ENCODE measurements at regions not wholly inside any gene's neighbourhood (a gene's known extent, or its start where the extent isn't known, plus 50 kb on each side); places are given as distances from the start of the nearest gene placed in this dataset.

DNA sequence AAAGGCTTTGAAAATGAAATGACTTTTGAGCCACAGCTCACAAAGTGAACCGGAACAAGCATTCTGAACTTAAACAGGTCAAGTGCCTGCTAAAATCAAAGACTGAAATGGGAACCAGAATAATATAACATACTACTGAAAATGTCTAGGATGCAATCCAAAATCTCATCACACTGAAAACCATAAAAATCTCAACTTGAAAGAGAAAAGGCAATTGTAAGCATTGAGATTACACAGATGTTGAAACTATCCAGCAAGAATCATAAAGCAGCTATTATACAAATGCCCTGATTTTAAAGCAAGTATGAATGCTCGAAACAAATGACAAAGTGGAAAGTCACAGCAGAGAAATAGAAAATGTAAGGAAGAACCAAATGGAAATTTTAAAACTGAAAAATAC lies 211.5 kb upstream of the GAS1 start:
- no peak for DNase-seq

DNA sequence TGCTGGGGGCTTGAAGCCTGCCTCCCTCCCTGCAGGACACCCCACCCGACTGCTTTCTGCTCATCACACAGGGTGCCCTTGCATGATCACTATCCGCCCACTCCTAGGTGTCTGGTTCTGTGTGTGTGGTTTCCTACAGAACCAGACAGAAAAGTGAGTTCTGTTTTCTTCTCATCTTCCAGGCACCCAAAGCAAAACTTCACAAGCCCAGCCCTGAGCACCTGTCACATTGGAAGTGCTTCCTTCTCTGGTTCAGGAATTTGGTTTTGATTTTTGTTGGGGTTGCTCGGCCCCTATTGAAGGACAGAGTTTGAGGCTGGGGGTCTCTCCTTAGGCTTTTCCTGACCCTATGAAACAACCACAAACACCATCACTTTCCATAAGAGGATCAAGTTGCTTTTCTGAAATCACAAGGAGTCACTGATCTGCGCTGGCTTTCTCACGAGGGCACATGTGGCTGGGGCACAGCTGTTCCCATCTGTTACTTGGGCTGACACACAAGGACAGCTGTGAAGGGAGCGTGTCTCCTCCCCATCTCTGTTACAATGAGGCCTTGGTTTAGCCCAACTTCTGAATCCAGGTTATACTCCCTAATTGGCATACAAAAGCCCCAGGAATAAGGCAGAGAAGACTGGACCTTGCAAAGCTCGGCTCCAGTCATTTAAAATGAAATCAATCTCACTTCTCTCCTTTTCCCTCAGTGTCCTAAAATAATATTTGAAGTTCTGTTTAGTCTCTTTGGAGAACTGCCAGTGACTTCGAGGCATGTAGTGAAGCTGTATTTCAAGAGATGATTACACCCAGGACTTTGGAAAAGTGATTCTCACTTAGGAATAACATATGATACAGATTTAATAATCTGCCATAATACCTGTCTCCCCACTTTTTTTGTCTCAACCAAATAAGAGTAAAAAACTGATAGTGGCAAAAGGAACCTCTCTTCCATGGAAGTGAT lies 213.1 kb upstream of the GAS1 start:
- DNase-seq = peak; percentile 41

DNA sequence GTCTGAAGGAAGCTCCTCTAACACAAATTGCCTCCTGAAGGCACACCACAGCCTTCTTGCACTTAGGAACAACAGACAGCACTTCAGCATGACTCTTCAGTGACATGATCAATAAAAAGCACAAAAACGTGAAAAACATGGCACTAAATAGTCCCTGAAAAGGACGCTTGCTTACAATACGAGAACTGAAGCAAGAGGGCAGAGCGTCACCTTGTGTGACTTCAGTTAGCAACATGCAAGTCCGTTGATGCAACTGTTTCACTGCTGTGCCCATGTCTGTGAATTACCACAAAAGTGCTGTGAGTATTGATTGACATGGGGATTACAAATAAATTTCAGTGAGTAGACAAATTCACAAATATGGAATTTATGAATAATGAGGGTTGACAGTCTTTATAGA lies 219.9 kb upstream of the GAS1 start:
- no peak for DNase-seq

DNA sequence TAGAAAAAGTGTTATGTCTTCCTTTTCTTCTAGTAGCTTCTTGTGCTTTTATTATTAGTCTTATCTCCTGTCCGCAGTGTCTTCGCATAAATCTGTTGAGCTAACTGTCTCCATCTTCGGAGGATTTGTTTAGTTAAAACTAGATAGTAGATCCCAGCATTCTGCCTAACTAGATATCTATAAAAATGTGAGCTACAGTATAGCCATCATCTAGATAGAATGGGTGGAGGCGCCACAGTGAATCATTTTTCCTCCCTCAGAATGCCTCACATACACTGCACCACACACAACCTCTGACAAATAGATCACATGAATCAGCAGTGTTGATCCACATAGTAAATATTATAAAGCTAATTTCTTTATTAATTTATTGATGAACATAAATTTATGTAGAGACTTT lies 220.3 kb upstream of the GAS1 start:
- DNase-seq = no peak

DNA sequence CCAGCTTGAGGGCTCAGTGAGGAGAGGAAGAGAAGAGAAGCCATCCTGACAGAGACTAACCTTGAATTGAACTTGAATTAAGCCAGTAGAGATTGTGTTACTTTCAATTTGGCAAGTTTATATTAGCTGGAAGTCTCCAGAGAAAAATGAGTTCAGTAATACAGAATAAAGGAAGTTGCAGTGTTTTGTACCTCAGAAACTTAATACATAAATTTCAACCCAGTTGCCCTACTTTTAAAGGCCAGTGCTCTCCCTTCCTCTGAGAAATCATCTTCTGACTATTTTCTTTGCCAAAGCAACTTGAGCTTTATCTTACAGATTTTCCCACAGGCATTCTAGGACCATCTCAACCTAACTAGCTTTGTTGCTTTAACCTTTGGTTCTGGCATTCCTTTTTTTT lies 231.0 kb upstream of the GAS1 start:
- DNase-seq = no peak

DNA sequence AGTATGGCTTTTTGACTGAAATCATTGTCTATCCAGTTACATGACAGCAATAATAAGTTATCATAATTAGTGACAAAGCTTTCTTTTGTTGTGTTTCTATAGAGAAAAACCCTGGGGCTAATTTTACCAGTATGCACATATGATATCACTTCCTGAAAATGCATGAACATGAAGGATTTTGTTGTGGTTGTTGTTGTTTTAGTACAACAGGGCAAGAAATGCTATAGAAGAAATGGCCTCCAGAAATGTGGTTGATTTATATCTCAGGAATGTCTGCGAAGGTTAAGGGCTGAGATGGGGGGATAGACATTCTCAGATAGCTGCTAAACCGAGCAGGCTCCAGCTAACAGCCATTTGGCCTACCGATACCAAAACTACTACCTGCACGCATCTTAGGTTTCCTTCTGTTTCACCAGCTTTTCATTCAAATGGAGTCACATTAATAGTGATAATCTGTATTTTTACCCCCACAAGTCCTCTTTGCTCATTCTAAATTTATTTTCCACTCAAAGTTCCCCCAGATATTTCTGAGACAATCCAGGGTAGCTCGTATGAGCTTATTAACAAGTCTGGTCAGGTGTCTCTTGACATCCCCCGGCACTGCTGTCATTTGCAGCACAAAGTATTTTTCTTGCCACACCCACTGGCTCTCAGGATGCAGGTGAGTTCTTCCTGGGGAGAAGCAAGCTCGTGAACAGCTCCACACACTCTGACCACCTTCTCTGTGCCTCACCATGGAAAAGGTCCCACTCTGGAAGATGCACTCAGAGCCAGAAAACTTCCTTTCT lies 232.4 kb upstream of the GAS1 start:
- DNase-seq = no peak

DNA sequence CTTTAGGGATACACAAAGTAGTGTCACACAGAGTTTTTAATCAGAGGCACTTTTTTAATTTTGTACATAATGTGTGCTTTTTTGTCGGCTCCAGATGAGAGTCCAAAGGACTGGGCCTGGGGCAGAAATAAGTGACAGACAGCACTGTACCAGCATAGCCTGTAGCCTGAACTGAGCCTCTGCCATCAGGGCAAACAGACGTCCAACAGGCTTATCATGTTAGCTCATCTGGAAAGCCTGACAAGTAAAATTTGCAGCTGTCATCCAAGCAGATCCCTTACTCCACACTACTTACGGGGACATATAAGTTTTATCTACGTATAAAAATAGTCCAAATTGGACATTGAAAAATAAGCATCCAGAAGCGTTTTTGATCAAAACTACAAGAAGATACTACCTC lies 233.1 kb upstream of the GAS1 start:
- peak; percentile 37 for DNase-seq

DNA sequence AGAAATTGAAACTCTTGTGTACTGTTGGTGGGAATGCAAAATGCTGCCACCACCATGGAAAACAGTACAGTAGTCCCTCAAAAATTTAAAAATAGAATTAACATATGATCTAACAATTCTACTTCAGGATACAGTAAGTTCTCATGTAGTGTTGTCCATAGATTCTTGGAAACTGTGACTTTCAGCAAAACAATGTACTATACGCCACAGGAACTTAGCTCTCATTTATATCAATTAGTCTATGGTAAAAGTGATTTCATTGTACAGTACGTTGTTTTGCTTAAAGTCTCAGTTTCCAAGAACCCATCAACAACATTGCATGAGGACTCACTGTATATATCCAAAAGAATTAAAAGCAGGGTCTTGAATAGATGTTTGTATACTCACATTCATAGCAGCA lies 233.5 kb upstream of the GAS1 start:
- no peak for DNase-seq

DNA sequence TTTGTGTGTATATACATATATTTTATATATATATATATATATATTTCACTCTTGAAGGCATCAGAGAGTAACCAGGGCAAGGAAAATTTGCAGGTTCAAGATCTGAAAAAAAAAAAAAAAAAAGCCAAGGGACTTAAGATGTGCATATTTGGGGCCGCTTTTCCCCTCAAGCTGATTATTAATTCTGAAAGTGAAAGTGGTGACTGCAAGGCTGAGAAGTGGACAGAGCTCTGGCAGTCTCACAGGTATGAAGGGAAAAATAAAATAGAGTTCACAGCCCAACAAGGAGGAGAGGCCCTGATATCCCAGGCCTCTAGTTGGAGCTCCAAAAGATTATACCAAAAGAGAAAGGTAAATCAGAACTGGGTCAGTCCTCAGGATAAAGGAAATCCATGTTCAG lies 234.4 kb upstream of the GAS1 start:
- no peak for DNase-seq

DNA sequence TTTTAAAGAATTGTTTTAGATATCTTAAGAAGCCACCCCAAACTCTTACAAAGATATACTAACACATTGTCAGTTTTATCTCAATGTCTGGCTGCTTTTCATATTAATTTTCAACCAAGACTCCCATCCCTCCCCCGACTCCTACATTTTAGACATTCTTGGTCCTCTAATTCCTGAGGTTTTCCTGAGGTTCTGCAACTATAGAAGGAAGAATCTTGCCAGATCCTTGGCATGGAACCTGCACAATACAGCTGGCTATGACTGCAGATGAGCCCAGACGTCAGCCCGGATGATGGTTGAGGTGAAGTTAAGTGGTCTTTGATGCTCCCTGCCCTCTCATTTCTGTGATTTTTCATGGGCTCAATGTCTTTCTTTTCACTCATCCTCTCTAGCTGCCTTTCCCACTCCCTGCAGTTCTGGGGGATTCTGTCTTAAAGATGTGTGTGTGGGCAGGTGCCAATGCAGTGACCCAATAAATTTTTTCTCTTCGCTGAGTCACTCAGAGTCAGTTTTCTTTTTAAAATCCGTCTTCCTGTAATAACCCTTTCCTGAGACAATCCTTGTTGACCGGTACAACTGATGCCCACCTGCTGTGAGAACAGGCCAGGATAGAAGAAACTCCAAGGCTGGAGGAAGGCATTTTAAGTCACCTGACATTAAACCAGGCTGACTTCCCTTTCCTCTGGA lies 237.8 kb upstream of the GAS1 start:
- DNase-seq = no peak

DNA sequence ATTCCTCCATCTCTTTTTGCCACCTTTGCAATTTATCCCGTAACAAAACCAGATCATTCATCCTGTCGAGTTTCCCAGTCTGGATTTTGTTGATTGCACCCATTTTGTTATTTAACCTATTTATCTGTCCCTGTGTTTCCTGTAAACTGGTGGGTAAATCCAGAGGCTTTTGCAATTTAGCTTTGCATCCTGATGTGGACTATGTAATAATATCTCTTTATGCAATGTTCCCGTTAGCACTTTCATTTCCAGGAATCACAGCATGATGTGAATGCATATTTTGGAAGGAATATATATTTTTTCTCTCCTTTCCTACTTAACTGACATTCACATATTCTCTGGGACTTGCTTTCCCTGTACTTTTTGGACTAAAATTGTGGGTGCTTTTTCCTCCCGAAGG lies 240.3 kb upstream of the GAS1 start:
- no peak for DNase-seq

DNA sequence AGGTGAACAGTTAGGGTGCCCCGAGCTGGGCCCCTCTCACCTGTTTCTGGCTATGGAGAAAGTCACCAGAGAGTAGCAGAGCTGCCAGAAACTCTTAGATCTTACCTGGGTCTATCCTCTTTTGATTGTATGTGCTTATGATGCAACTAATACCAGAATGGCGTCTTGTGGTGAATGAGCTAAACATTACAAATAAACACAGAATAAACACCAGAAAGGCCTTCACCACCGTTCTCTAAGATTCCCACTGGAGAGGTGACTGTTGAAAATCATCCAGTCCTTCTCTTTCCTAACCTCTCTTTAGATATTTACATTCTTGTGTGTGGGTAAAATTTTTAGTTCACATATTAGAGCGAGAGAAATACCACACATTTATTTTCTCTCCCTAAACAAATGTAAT lies 241.7 kb upstream of the GAS1 start:
- no peak for DNase-seq

DNA sequence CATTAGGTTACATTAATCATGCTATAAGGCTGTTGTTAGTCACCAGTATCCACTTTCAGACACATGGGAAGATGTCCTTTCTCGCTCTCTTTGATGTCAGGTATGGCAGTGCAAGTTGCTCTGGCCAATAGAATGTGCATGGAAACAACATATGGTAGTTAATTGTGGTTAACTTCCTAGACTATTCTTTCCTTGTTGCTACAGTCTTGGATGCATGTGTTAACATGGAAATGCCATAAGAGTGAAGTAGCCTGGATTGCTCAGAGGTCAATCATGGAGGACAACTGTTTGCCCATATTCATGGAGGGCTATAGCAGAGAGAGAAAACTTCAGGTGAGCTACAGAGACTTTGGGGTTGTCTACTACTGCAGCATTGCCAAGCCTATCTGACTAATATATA lies 245.8 kb upstream of the GAS1 start:
- no peak for DNase-seq

DNA sequence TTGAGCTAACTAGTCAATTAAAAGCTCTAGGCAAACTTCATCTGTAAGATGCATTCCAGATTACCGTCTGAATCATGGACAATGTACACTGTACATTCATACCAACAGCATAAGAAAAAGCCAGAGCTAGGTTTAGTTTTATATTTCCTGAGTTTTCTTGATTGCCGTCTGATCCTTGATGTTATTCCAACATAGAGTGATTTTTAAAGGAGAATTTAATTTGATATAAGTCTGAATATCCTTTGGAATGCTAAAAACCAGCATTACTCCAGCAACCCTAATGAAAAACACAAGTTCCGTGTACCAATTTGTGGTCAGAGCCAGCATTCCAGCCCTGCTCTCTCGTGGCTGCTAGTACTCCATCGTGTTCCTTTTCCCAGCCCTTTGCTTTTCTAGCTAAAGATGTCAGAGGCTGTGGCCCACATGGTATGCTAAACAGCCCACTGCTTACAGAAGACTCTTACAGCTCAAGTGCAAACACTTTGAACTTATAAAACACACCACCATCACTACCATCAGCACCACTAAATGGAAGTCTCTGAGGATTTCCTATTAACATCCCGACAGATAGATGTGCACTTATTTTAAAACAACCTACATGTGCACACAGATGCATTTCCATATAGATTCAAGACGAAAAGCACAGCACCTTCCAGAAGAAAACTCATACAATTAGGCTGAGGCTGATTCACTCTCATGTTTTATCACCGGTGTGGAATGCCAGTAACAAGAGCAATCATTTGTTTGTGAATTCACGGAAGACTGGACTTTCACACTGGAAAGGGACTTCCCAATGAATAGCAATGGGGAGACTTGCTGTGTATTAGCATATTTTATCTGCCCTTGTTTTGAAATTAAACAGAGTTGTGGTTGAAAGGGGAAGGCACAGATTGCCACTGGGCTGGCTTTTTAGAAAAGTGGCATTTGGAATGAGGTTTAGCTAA lies 246.9 kb upstream of the GAS1 start:
- DNase-seq = peak; percentile 91

DNA sequence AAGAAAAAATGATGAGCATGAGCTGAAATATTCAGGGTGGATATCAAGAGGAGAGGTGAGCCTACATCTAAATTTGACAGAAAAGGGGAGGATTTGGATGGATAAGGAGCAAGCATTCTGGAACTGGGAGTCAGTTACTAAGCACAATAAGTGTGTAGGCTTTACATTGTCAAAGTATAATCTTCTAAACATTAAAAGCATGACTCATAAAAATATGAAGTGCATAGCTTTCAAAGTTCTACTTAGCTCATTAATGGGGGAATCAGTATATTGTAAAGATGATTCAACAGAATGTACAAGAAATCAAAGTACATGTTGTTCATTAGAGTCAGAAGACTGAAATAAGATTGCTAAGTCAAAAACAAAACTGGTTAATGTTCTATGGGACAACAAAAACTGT lies 248.0 kb upstream of the GAS1 start:
- DNase-seq = no peak

DNA sequence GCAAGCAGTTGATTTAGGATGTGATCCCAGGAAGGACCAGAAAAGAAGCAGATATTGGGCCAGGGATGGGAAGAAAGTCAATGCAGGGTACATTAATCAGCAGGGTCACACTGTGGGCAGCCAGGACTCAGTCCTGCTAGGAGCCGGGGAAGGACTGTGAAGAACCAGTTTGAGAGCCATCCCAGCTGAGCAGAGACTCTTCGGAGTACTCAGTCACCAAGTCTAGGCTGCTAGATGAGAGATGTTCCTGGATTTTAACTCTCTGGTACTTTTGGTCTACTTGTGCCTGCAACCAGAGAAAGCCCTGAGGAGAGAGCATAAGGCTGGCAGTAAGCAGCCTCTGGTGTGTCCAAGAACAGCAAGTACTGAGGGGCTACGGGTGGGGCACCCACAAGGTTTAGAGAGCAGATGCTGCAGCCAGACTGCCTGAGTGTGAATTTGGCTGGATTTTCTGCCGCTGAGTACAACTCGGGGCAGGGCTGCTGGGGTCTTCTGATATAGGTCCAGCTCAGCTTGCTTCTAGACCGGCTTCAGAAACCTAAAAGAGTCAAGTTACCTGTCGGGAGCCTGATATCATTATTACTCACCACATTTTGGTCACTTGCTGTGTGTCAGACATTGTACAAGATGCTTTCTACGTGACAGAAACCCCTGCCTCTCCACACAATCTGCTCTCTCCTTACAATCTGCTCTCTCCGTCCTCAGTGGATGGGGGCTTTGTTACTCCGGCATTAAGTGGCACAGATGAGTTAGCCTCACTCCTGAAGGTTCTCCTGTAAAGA lies 250.2 kb upstream of the GAS1 start:
- DNase-seq = no peak

DNA sequence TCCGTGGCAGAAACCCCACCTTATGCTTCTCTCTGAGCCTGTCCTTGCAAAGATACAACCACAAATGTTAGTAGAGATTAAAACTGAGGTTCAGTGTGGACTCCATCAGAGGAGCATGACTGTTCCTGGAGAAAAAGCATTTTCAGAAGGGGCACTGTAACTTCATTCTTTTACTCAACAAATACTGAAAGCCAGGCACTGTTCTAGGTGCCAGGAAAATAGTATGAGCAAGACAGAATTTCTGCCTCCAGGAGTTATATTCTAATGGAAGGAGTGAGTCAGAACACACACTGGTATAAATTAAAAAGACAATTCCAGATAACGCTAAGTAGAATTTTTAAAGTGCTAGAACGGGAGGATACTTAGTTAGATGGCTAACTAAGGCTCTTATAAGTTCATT lies 251.4 kb upstream of the GAS1 start:
- DNase-seq = no peak

DNA sequence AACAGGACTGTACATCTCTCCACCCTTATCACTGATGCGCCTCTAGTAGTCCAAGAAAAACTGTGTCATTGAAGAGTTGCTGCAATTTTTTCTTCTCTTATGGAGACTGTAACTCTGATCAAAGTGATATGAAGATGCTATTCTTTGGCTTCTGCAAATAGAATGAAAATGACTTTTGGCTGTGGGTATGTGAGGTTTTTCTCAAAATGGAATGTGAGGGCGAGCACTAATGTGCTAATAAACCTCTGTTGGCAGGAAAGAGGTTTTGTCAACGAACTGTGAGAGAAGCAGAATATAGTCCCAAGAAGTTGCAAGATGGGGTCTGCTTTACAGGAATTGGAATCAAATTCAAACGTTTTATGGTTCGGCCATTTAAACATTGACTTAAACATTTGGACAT lies 252.0 kb upstream of the GAS1 start:
- DNase-seq = peak; percentile 63

DNA sequence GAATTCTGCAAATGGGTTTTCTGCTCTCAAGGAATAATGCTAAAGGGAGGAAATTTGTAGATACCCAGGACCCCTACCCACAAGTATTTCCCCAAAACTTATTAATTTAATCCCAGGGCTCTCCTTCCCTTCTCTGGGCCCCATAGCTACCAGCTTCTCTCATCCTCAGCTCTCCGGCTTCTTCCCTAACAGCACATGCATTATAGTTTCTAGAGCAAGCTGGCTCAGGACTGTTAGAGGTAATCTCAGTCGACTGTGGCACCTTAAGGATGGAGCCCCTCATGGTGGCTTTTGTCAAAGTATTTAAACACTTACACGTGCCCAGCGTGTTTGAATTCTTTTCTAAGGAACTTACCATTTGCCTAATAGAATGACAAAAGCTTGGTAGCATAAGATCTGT lies 252.5 kb upstream of the GAS1 start:
- DNase-seq = no peak

DNA sequence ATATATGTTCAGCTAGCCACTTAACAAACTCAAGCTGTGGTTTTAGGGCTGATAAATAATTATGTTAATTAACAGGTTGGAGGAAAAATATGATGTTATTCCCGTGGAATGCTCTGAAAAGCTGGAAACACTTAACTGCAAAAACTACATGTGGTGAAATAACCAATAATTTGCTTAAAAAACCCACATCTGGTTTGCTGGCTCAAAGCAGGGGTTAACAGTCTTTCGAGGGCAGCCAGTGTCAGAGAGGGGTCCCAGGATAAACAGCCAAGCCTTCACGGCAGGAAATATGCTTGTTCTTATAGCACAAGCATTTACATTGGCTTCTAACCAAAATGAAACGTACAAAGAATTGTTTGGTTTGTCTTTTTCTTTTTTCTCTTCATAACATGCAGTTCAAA lies 254.0 kb upstream of the GAS1 start:
- peak; percentile 98 for DNase-seq

DNA sequence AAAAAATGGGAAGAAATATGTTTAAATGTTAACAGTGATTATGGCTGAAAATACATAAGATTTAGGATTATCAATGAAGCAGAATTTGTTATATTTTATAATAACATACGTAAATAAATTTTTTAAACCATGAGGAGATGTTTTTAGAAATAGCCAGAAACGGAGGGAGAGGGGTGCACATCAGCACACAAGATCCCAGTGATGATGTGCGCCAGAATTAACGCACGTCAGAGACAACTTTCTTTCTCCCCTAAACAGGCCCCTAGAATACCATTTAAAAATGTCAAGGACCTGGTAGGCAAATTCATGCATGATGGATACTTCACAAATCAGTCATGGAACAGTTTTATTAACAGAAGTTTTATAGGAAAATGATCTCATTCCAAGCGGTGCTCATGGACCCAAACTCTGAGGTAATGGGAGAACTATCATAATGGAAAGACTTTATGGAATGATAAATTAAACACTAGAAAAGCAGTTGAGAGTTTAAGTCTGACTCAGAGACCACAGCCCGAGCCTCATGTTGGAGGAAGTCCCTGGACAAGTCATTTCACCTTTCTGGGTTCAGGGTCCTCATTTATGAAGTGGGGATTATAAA lies 258.9 kb upstream of the GAS1 start:
- peak; percentile 62 for DNase-seq
